WERI-Rb-1 (cell line): ENCODE measurements at regions not wholly inside any gene's neighbourhood (a gene's known extent, or its start where the extent isn't known, plus 50 kb on each side); places are given as distances from the start of the nearest gene placed in this dataset.

Source experiments
- DNase-seq: peaks from one replicate; pipeline ENCODE4 v3.0.0-alpha.2; 2020
- H3K27ac ChIP-seq: fragments of 250-450 bp; sonication (Bioruptor Pico); 2 replicates; pipeline ENCODE4 v1.5.1; 2020; ENCODE audit warnings: mild to moderate bottlenecking, moderate library complexity
- H3K27me3 ChIP-seq: fragments of 250-450 bp; sonication (Bioruptor Pico); 2 replicates; pipeline ENCODE4 v1.5.1; 2021; ENCODE audit warnings: mild to moderate bottlenecking, low read depth, moderate library complexity; ENCODE audit not compliant: insufficient read depth, severe bottlenecking
- H3K36me3 ChIP-seq: fragments of 250-450 bp; sonication (Bioruptor Pico); 2 replicates; pipeline ENCODE4 v1.5.1; 2020; ENCODE audit warnings: mild to moderate bottlenecking, moderate library complexity
- H3K4me3 ChIP-seq: 2 replicates; pipeline ENCODE4 v1.5.1; 2011; ENCODE audit warnings: low read depth, mild to moderate bottlenecking, control low read depth, low read length
- H3K9me3 ChIP-seq: fragments of 250-450 bp; sonication (Bioruptor Pico); 2 replicates; pipeline ENCODE4 v1.5.1; 2021; ENCODE audit warnings: mild to moderate bottlenecking, moderate library complexity; ENCODE audit not compliant: severe bottlenecking
- CTCF ChIP-seq: IDR thresholded peaks from 2 replicates; pipeline ENCODE4 v1.5.1; 2011; ENCODE audit warnings: low read depth, mild to moderate bottlenecking, control low read depth, inconsistent platforms, low read length

GRCh38 chr5:8321272-8321671 is 452.3 kb downstream of the MTRR start:
- DNase-seq, result no peak
- no peaks in the 10 kb centered on the region for H3K36me3 ChIP-seq
- H3K27ac ChIP-seq, result no peak overlapping the region
- peaks cover 28% of the 10 kb centered on the region for H3K27me3 ChIP-seq
- H3K4me3 ChIP-seq, result no peak overlapping the region
- TF ChIP-seq CTCF, result no peak
- no peaks in the 10 kb centered on the region for H3K9me3 ChIP-seq

- Histone ChIP-seq H3K9me3 (no peaks in the 10 kb centered on the region), H3K36me3 (no peaks in the 10 kb centered on the region), H3K27me3 (peaks cover 28% of the 10 kb centered on the region), H3K4me3 (no peak overlapping the region), H3K27ac (no peak overlapping the region)
- no peak for DNase-seq
- no peak for TF ChIP-seq CTCF
Observed at GRCh38 chr5:8322484-8322883, 453.5 kb downstream of the MTRR start.

GRCh38 chr5:8327016-8327415 is 458.1 kb downstream of the MTRR start:
- no peak for TF ChIP-seq CTCF
- no peak overlapping the region for H3K4me3 ChIP-seq
- DNase-seq, result no peak

GRCh38 chr5:8329773-8330172 is 460.8 kb downstream of the MTRR start:
- no peak overlapping the region for H3K4me3 ChIP-seq
- peaks cover 53% of the 10 kb centered on the region for H3K27me3 ChIP-seq
- DNase-seq, result no peak

More at GRCh38 chr5:8327016-8327415, 458.1 kb downstream of the MTRR start:
- Histone ChIP-seq H3K27me3 (peaks cover 57% of the 10 kb centered on the region), H3K27ac (no peak overlapping the region), H3K9me3 (no peaks in the 10 kb centered on the region), H3K36me3 (no peaks in the 10 kb centered on the region)

GRCh38 chr5:8332666-8333445 is 463.9 kb downstream of the MTRR start:
- TF ChIP-seq CTCF, result no peak
- no peaks in the 10 kb centered on the region for H3K9me3 ChIP-seq
- DNase-seq, result no peak
- H3K36me3 ChIP-seq, result no peaks in the 10 kb centered on the region
- H3K4me3 ChIP-seq, result no peak overlapping the region
- no peak overlapping the region for H3K27ac ChIP-seq
- peaks cover 56% of the 10 kb centered on the region for H3K27me3 ChIP-seq

More at GRCh38 chr5:8329773-8330172, 460.8 kb downstream of the MTRR start:
- Histone ChIP-seq H3K27ac (no peak overlapping the region), H3K36me3 (no peaks in the 10 kb centered on the region), H3K9me3 (no peaks in the 10 kb centered on the region)
- TF ChIP-seq CTCF, result no peak

GRCh38 chr5:8333485-8333884 is 464.5 kb downstream of the MTRR start:
- no peak overlapping the region for H3K4me3 ChIP-seq
- no peaks in the 10 kb centered on the region for H3K9me3 ChIP-seq
- no peak for TF ChIP-seq CTCF
- no peak for DNase-seq
- H3K27ac ChIP-seq, result no peak overlapping the region
- H3K27me3 ChIP-seq, result peaks cover 53% of the 10 kb centered on the region
- no peaks in the 10 kb centered on the region for H3K36me3 ChIP-seq
